C4-2B (cell line): ENCODE measurements at regions not wholly inside any gene's neighbourhood (a gene's known extent, or its start where the extent isn't known, plus 50 kb on each side); places are given as distances from the start of the nearest gene placed in this dataset.
"Not testable (repeated sequence)": the region's sequence is repeated elsewhere in the genome, so short reads cannot be mapped to it uniquely, and the experiment has no call there.

Experiments used
- ZFX ChIP-seq: fragments of 450-650 bp; IDR thresholded peaks from 2 replicates; pipeline ENCODE4 v1.6.1; 2017
- TF ChIP-seq, protein P1 (sequence below): fragments of 450-650 bp; conservative IDR thresholded peaks from 2 replicates; pipeline ENCODE4 v1.5.1; 2017; ENCODE audit warnings: mild to moderate bottlenecking

DNA sequence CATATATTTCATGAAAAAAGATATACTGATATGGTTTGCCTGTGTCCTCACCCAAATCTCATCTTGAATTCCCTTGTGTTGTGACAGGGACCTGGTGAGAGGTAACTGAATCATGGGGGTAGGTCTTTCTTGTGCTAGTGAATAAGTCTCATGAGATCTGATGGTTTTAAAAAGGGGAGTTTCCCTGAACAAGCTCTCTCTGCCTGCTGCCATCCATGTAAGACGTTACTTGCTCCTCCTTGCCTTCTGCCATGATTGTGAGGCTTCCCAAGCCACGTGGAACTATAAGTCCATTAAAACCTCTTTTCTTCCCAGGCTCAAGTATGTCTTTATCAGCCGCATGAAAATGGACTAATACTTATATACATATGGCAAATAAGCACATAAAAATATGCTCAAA is 274.8 kb upstream of the SDK2 start:
- TF ChIP-seq, protein P1, sequence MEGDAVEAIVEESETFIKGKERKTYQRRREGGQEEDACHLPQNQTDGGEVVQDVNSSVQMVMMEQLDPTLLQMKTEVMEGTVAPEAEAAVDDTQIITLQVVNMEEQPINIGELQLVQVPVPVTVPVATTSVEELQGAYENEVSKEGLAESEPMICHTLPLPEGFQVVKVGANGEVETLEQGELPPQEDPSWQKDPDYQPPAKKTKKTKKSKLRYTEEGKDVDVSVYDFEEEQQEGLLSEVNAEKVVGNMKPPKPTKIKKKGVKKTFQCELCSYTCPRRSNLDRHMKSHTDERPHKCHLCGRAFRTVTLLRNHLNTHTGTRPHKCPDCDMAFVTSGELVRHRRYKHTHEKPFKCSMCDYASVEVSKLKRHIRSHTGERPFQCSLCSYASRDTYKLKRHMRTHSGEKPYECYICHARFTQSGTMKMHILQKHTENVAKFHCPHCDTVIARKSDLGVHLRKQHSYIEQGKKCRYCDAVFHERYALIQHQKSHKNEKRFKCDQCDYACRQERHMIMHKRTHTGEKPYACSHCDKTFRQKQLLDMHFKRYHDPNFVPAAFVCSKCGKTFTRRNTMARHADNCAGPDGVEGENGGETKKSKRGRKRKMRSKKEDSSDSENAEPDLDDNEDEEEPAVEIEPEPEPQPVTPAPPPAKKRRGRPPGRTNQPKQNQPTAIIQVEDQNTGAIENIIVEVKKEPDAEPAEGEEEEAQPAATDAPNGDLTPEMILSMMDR: not testable (repeated sequence)
- not testable (repeated sequence) for TF ChIP-seq ZFX
